ENCODE measurements at regions not wholly inside any gene's neighbourhood (a gene's known extent, or its start where the extent isn't known, plus 50 kb on each side); places are given as distances from the start of the nearest gene placed in this dataset.

DNA sequence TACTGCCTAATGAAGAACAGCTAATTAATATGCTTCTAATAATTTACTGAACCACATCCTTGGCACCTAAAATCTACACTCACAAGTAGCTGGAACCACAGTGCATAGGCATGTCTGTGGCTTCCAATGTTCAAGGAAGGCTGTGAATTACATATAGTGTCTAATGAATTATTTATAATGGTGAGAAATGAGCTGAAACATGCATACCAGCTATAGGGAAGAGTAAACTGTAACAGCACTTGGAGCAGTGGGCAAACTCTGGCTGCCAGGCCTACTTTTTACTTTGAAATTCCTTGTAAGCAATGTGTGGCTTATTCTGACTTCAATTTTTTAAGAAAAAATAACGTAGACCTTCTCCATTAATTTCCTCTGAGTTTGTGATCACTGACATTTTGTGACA lies 953.2 kb upstream of the CDH8 start:
- TF ChIP-seq, protein P1, sequence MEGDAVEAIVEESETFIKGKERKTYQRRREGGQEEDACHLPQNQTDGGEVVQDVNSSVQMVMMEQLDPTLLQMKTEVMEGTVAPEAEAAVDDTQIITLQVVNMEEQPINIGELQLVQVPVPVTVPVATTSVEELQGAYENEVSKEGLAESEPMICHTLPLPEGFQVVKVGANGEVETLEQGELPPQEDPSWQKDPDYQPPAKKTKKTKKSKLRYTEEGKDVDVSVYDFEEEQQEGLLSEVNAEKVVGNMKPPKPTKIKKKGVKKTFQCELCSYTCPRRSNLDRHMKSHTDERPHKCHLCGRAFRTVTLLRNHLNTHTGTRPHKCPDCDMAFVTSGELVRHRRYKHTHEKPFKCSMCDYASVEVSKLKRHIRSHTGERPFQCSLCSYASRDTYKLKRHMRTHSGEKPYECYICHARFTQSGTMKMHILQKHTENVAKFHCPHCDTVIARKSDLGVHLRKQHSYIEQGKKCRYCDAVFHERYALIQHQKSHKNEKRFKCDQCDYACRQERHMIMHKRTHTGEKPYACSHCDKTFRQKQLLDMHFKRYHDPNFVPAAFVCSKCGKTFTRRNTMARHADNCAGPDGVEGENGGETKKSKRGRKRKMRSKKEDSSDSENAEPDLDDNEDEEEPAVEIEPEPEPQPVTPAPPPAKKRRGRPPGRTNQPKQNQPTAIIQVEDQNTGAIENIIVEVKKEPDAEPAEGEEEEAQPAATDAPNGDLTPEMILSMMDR (IDR thresholded peaks at IDR 0.05) = no peak
- TF ChIP-seq POLR2A (IDR thresholded peaks at IDR 0.05) (no peak), POLR2AphosphoS5 (IDR thresholded peaks at IDR 0.05) (no peak)

Measured in stomach (tissue), 4 donors.